ENCODE measurements at regions not wholly inside any gene's neighbourhood (a gene's known extent, or its start where the extent isn't known, plus 50 kb on each side); places are given as distances from the start of the nearest gene placed in this dataset.

DNA sequence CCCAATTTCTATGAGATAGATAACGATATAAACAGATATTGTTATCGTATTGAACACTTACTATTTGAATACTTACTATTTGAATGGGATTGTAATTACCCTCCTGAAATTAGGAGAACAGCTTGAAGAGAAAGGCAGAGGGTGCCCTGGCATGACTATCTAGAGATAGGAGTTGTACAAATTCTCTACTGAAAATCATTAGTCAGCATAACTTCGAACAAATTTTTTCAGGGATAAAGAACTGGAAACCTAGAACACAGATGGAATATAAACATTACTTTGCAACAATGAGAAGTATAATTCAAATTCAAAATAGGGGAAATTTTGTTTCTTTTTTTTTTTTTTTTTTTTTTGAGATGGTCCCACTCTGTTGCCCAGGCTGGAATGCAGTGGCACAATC is 1096.8 kb downstream of the C4orf33 start:
- Histone ChIP-seq H3K27me3 (ENCODE audit: low read depth) (no peaks in the 10 kb centered on the region), H3K4me1 (no peaks in the 10 kb centered on the region), H3K4me3 (no peak overlapping the region), H3K36me3 (no peaks in the 10 kb centered on the region), H3K27ac (no peak overlapping the region), H3K9me3 (no peaks in the 10 kb centered on the region)
- no peak for ATAC-seq
- TF ChIP-seq, protein P1, sequence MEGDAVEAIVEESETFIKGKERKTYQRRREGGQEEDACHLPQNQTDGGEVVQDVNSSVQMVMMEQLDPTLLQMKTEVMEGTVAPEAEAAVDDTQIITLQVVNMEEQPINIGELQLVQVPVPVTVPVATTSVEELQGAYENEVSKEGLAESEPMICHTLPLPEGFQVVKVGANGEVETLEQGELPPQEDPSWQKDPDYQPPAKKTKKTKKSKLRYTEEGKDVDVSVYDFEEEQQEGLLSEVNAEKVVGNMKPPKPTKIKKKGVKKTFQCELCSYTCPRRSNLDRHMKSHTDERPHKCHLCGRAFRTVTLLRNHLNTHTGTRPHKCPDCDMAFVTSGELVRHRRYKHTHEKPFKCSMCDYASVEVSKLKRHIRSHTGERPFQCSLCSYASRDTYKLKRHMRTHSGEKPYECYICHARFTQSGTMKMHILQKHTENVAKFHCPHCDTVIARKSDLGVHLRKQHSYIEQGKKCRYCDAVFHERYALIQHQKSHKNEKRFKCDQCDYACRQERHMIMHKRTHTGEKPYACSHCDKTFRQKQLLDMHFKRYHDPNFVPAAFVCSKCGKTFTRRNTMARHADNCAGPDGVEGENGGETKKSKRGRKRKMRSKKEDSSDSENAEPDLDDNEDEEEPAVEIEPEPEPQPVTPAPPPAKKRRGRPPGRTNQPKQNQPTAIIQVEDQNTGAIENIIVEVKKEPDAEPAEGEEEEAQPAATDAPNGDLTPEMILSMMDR (IDR thresholded peaks at IDR 0.05) = no peak
- intact Hi-C loops (cut with DNase I) = no loop called here
- no peak for DNase-seq

DNA sequence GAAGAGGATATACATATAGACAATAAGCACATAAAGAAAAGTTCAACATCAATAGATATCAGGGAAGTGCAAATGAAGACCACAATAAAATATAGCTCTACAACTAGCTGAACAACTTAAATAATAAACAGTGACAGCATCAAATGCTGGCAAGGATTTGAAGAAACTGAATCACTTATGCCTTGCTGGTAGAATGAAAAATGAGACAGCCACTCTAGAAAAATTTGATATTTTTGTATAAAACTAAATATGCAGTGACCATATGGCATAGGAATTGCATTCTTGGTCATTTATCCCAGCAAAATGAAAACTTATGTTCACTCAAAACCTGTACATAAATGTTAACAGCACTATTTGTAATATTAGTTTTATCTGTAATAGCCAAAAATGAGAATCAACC is 1102.0 kb downstream of the C4orf33 start:
- Histone ChIP-seq H3K9me3 (peaks cover 11% of the 10 kb centered on the region), H3K4me3 (no peak overlapping the region), H3K27ac (no peak overlapping the region), H3K27me3 (ENCODE audit: low read depth) (no peaks in the 10 kb centered on the region), H3K36me3 (no peaks in the 10 kb centered on the region), H3K4me1 (no peaks in the 10 kb centered on the region)
- DNase-seq (no peak), ATAC-seq (no peak)
- intact Hi-C loops (cut with DNase I) = no loop called here
- TF ChIP-seq, protein P1 (IDR thresholded peaks at IDR 0.05) = no peak

DNA sequence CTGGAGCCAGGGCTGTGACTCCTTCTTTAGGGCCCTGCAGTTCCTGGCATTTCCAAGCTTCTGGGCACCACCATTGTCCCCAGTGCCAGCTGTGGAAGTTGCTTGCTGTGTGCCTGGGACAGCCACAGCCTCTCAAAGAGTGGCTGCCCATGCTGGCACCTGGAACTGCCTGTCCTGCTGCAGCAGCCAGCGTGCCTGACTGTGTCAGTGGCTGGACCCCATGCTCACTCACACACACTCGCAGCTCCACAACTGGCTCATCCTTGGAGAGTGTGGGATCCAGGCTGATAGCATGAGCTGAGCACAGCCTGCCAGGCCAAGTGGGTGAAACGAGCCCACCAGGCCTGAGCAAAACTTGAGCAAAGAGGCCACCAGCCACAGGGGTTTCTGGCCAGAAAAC is 1107.6 kb downstream of the C4orf33 start:
- Histone ChIP-seq H3K9me3 (peaks cover 14% of the 10 kb centered on the region), H3K36me3 (no peaks in the 10 kb centered on the region), H3K27me3 (ENCODE audit: low read depth) (no peaks in the 10 kb centered on the region), H3K4me1 (no peaks in the 10 kb centered on the region), H3K27ac (no peak overlapping the region), H3K4me3 (no peak overlapping the region)
- no peak for DNase-seq
- no peak for ATAC-seq
- intact Hi-C loops (cut with DNase I) = no loop called here
- TF ChIP-seq, protein P1 (IDR thresholded peaks at IDR 0.05) = no peak

DNA sequence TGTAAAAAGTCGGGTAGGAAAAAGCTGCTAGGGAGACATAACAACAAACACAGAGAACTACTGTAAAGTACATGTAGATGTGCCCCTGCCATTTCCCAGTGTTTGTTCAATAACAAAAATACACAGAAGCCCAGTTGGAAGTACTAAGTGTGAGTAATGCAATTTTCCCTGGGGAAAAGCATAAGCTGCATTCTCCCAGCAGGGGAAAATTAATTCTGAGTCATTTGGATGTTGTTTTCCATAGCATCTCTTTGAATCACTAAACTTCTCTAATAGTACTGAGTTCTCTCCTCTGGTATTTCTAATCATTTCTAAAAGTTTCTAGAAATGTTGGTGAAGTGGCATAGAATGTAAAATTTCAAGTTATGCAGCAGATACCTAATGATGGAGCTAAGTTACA is 1114.9 kb downstream of the C4orf33 start:
- ATAC-seq = no peak
- no peak for DNase-seq
- no peaks in the 10 kb centered on the region for H3K36me3 ChIP-seq
- TF ChIP-seq, protein P1 (IDR thresholded peaks at IDR 0.05) = no peak
- no peaks in the 10 kb centered on the region for H3K4me1 ChIP-seq
- H3K27me3 ChIP-seq (ENCODE audit: low read depth) = no peaks in the 10 kb centered on the region
- H3K27ac ChIP-seq = no peak overlapping the region
- no peak overlapping the region for H3K4me3 ChIP-seq
- H3K9me3 ChIP-seq = no peaks in the 10 kb centered on the region
- intact Hi-C loops (cut with DNase I) = no loop called here

DNA sequence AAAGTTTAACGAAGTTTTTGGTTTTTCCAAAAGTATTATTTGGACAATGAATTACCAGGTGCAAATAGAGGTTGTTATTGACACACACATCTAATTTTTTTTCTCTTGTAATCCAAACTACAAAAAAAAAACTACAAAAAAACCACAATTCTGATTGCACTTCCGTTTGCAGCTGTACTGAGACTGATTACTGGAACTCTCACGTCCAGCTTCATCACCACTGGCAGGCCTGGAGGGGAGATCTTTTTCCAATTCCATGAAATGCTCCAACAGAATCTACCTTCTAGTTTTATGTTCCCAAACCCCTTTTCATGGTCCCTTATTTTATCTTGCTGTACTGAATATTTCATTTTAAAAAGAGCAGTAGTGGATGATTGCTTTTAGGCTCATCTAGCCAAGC is 1118.3 kb downstream of the C4orf33 start:
- H3K27me3 ChIP-seq (ENCODE audit: low read depth) = no peaks in the 10 kb centered on the region
- DNase-seq = no peak
- no peaks in the 10 kb centered on the region for H3K36me3 ChIP-seq
- no peaks in the 10 kb centered on the region for H3K9me3 ChIP-seq
- TF ChIP-seq, protein P1 (IDR thresholded peaks at IDR 0.05) = no peak
- H3K27ac ChIP-seq = no peak overlapping the region
- ATAC-seq = no peak
- intact Hi-C loops (cut with DNase I) = no loop called here
- H3K4me3 ChIP-seq = no peak overlapping the region
- no peaks in the 10 kb centered on the region for H3K4me1 ChIP-seq

Data from lower lobe of right lung (tissue), 2 donors.